Neuronal stem cell (in vitro differentiated cells): ENCODE measurements at regions not wholly inside any gene's neighbourhood (a gene's known extent, or its start where the extent isn't known, plus 50 kb on each side); places are given as distances from the start of the nearest gene placed in this dataset.
"Not testable (repeated sequence)": the region's sequence is repeated elsewhere in the genome, so short reads cannot be mapped to it uniquely, and the experiment has no call there.

Source experiments
- DNase-seq: peaks from one replicate; pipeline ENCODE4 v3.0.0-alpha.2; 2013; ENCODE audit warnings: low spot score
- H2AFZ ChIP-seq: one replicate; pipeline ENCODE4 v1.6.1; 2013; ENCODE audit warnings: mild to moderate bottlenecking, low read length, inconsistent platforms
- H2AK5ac ChIP-seq: 2 replicates; pipeline ENCODE4 v1.6.1; 2013; ENCODE audit warnings: low read depth, mild to moderate bottlenecking, inconsistent platforms, low read length, moderate library complexity, mixed read lengths
- H2BK120ac ChIP-seq: 2 replicates; pipeline ENCODE4 v1.6.1; 2013; ENCODE audit warnings: low read depth, mild to moderate bottlenecking, inconsistent platforms, low read length, moderate library complexity, mixed read lengths
- H2BK12ac ChIP-seq: one replicate; pipeline ENCODE4 v1.6.1; 2013; ENCODE audit warnings: low read length, inconsistent platforms
- H2BK15ac ChIP-seq: 2 replicates; pipeline ENCODE4 v1.6.1; 2013; ENCODE audit warnings: mild to moderate bottlenecking, low read length, inconsistent platforms, mixed read lengths
- H2BK5ac ChIP-seq: one replicate; pipeline ENCODE4 v1.6.1; 2013; ENCODE audit warnings: inconsistent platforms, mild to moderate bottlenecking, low read length, moderate library complexity
- H3K14ac ChIP-seq: one replicate; pipeline ENCODE4 v1.6.1; 2013; ENCODE audit warnings: low read length, inconsistent platforms
- H3K18ac ChIP-seq: 2 replicates; pipeline ENCODE4 v1.6.1; 2013; ENCODE audit warnings: low read length, inconsistent platforms
- H3K23ac ChIP-seq: 2 replicates; pipeline ENCODE4 v1.6.1; 2013; ENCODE audit warnings: low read depth, mild to moderate bottlenecking, mixed read lengths, low read length, inconsistent platforms; ENCODE audit not compliant: poor library complexity
- H3K27ac ChIP-seq: replicated peaks from 3 replicates; pipeline ENCODE4 v1.5.1; 2013; ENCODE audit warnings: low read length, inconsistent platforms
- H3K27me3 ChIP-seq, 3 experiments: 2 replicates each; pipeline ENCODE4 v1.6.1; 2013; ENCODE audit warnings: low read length in 3 of 3, mild to moderate bottlenecking in 2 of 3, inconsistent platforms in 1 of 3, low read depth in 1 of 3, mixed read lengths in 1 of 3, moderate library complexity in 1 of 3; ENCODE audit not compliant: control insufficient read depth in 3 of 3, insufficient read depth in 3 of 3
- H3K36me3 ChIP-seq, 2 donors: replicated peaks in 1 of 2; 2 replicates each; pipeline ENCODE4 v1.6.1; 2013; ENCODE audit warnings: low read length in 2 of 2; ENCODE audit not compliant: control insufficient read depth in 2 of 2, insufficient read depth in 2 of 2
- H3K4ac ChIP-seq: 2 replicates; pipeline ENCODE4 v1.6.1; 2013; ENCODE audit warnings: inconsistent platforms, mild to moderate bottlenecking, low read length, moderate library complexity
- H3K4me1 ChIP-seq, 2 donors: 1 replicate in 1 of 2; 2 replicates in 1 of 2; pipeline ENCODE4 v1.6.1; 2013; ENCODE audit warnings: low read length in 2 of 2, low read depth in 1 of 2; ENCODE audit not compliant: control insufficient read depth in 2 of 2, insufficient read depth in 1 of 2
- H3K4me2 ChIP-seq: one replicate; pipeline ENCODE4 v1.6.1; 2013; ENCODE audit warnings: mild to moderate bottlenecking, low read length, inconsistent platforms; ENCODE audit not compliant: insufficient read depth, poor library complexity, severe bottlenecking
- H3K4me3 ChIP-seq, 2 donors: 2 replicates each; pipeline ENCODE4 v1.5.1; 2013; ENCODE audit warnings: low read length in 2 of 2, mild to moderate bottlenecking in 2 of 2, inconsistent platforms in 1 of 2, moderate library complexity in 1 of 2
- H3K79me1 ChIP-seq: one replicate; pipeline ENCODE4 v1.6.1; 2013; ENCODE audit warnings: low read depth, mild to moderate bottlenecking, inconsistent platforms, low read length, moderate library complexity
- H3K9ac ChIP-seq: one replicate; pipeline ENCODE4 v1.6.1; 2013; ENCODE audit warnings: mild to moderate bottlenecking, low read depth, low read length, inconsistent platforms; ENCODE audit not compliant: poor library complexity
- H3K9me3 ChIP-seq, 2 donors: replicated peaks in 1 of 2; 2 replicates each; pipeline versions ENCODE3 to v1.6.1; 2013; ENCODE audit warnings: low read length in 2 of 2, mild to moderate bottlenecking in 2 of 2, inconsistent platforms in 1 of 2, low read depth in 1 of 2, mixed read lengths in 1 of 2, moderate library complexity in 1 of 2; ENCODE audit not compliant: control insufficient read depth in 2 of 2, insufficient read depth in 1 of 2
- H4K8ac ChIP-seq: one replicate; pipeline ENCODE4 v1.6.1; 2013; ENCODE audit warnings: low read depth, mild to moderate bottlenecking, inconsistent platforms, low read length, moderate library complexity
- H4K91ac ChIP-seq: one replicate; pipeline ENCODE4 v1.6.1; 2013; ENCODE audit warnings: low read length, low read depth, mild to moderate bottlenecking, inconsistent platforms; ENCODE audit not compliant: poor library complexity
- WGBS, 2 donors: extraction: QIAGEN DNeasy Blood & Tissue Kit; methylation state at CpG; one replicate each; pipeline ENCODE4 v1.1.7; 2013; ENCODE audit warnings: missing lambda C conversion rate in 2 of 2, mixed read lengths in 1 of 2; ENCODE audit not compliant: insufficient read length in 2 of 2, insufficient replicate concordance in 1 of 2; ENCODE audit errors: extremely low coverage in 2 of 2; 5-methylcytosine and 5-hydroxymethylcytosine counted together

DNA sequence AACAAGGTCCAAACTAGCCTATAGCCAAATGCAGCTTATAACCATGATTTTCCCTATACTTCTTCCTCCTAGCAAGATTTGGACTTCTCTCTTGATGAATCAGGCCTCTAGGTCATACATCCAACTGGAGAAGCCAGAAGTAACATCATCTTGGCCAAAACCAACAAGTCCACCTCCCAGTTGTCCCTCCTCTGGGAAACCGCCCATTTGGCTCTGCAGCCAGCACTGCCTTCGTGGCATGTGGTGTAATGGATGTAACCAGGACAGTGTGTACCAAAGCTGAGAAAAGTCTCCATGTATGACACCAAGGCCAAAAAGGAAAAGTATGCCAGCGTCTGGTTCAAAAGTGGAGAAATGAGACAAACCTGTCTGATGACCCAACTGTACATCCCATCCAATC lies 59.3 kb upstream of the VASH1 start:
- Histone ChIP-seq H4K91ac (no peak overlapping the region), H3K18ac (no peak overlapping the region), H3K27ac (no peak overlapping the region), H2AK5ac (no peak overlapping the region), H2BK12ac (no peak overlapping the region), H4K8ac (no peak overlapping the region), H3K4me2 (no peak overlapping the region), H3K79me1 (no peaks in the 10 kb centered on the region), H2BK120ac (no peak overlapping the region), H3K9ac (no peak overlapping the region), H3K36me3 (no peaks in the 10 kb centered on the region), H2BK15ac (no peak overlapping the region), H2AFZ (no peak overlapping the region), H3K4ac (no peak overlapping the region), H3K9me3 (peaks cover 0 to 1% of the 10 kb centered on the region in 2 donors), H3K4me1 (no peaks in the 10 kb centered on the region), H3K4me3 (no peak overlapping the region), H2BK5ac (no peak overlapping the region), H3K14ac (no peak overlapping the region), H3K23ac (no peak overlapping the region), H3K27me3 (no peaks in the 10 kb centered on the region)
- no CpG with 5 or more reads among the region's 3 CpGs for WGBS, 2 donors
- DNase-seq, result no peak

DNA sequence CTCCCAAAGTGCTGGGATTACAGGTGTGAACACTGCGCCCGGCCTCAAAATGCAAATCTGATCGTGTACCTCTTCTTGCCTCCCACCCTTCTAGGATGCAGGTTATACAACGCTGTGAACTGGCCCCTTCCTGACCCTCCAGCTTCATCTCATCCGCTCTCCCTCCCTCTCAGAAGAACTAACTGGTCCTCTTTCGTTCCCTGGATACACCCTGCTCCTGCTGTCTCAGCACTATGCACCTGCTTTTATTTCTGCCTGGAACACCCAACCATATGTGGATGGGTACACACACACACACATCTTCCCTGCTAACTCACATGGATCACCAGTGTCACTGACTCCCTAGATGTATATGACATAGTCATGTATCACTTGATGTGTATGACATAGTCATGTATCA lies 56.1 kb upstream of the VASH1 start:
- no peaks in the 10 kb centered on the region for H3K27me3 ChIP-seq
- H3K18ac ChIP-seq, result no peak overlapping the region
- no peak overlapping the region for H3K4ac ChIP-seq
- no peak overlapping the region for H2AFZ ChIP-seq
- no peak overlapping the region for H4K8ac ChIP-seq
- H3K4me2 ChIP-seq, result no peak overlapping the region
- DNase-seq, result no peak
- H3K4me3 ChIP-seq, result no peak overlapping the region
- H3K4me1 ChIP-seq, result no peaks in the 10 kb centered on the region
- peaks cover 0 to 1% of the 10 kb centered on the region in 2 donors for H3K9me3 ChIP-seq
- H3K27ac ChIP-seq, result no peak overlapping the region
- H3K36me3 ChIP-seq, result no peaks in the 10 kb centered on the region
- H3K79me1 ChIP-seq, result no peaks in the 10 kb centered on the region
- no peak overlapping the region for H4K91ac ChIP-seq
- no CpG with 5 or more reads among the region's 6 CpGs for WGBS, 2 donors
- no peak overlapping the region for H3K9ac ChIP-seq
- no peak overlapping the region for H2BK120ac ChIP-seq
- H2BK15ac ChIP-seq, result no peak overlapping the region
- no peak overlapping the region for H2AK5ac ChIP-seq
- no peak overlapping the region for H2BK5ac ChIP-seq
- H3K23ac ChIP-seq, result no peak overlapping the region
- H2BK12ac ChIP-seq, result no peak overlapping the region
- H3K14ac ChIP-seq, result no peak overlapping the region

DNA sequence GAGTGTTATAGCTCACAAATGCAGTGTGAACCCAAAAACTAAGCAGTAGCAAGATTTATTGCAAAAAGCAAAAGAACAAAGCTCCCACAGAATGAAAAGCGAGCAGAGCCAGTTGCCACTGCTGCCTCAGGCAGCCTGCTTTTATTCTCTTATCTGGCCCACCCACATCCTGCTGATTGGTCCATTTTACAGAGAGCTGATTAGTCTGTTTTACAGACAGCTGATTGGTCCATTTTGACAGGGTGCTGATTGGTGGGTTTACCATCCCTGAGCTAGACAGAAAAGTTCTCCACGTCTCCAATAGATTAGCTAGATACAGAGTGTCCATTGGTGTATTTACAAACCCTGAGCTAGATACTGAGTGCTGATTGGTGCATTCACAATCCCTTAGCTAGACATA lies 55.1 kb upstream of the VASH1 start:
- H4K91ac ChIP-seq, H2BK5ac ChIP-seq, H2BK15ac ChIP-seq, H3K79me1 ChIP-seq, DNase-seq, H3K36me3 ChIP-seq, H4K8ac ChIP-seq, H3K14ac ChIP-seq, H3K18ac ChIP-seq, H3K9me3 ChIP-seq, H3K23ac ChIP-seq, H3K9ac ChIP-seq, H3K27ac ChIP-seq, H3K4me2 ChIP-seq, H3K4me3 ChIP-seq, H2AK5ac ChIP-seq, H3K4me1 ChIP-seq, H3K27me3 ChIP-seq, H2BK120ac ChIP-seq, H2BK12ac ChIP-seq, H3K4ac ChIP-seq: not testable (repeated sequence)
- peak overlapping the region; percentile 70 for H2AFZ ChIP-seq
- WGBS, 2 donors, result no CpG with 5 or more reads among the region's 2 CpGs

DNA sequence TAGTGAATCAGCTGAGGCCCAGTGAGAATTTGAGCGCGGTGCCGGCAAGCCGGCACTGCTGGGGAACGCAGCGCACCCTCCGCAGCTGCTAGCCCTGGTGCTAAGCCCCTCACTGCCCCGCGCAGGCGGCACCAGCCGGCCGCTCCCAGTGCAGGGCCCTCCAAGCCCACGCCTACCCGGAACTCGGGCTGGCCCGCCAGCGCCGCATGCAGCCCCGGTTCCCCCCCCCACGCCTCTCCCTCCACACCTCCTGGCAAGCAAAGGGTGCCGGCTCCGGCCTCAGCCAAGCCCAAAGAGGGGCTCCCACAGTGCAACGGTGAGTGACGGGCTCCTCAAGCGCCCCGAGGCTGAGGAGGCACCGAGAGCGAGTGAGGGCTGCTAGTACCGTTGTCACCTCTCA lies 54.5 kb upstream of the VASH1 start:
- no peaks in the 10 kb centered on the region for H3K79me1 ChIP-seq
- H3K18ac ChIP-seq, result no peak overlapping the region
- no peak overlapping the region for H2AK5ac ChIP-seq
- no peaks in the 10 kb centered on the region for H3K27me3 ChIP-seq
- H2BK120ac ChIP-seq, result no peak overlapping the region
- H2BK12ac ChIP-seq, result peak overlapping the region; percentile 11
- H3K36me3 ChIP-seq, result no peaks in the 10 kb centered on the region
- no peak overlapping the region for H3K9ac ChIP-seq
- no peak for DNase-seq
- no peak overlapping the region for H2BK15ac ChIP-seq
- no peak overlapping the region for H3K27ac ChIP-seq
- no peak overlapping the region for H2BK5ac ChIP-seq
- H3K4me2 ChIP-seq, result no peak overlapping the region
- no peak overlapping the region for H3K4me3 ChIP-seq
- WGBS, 2 donors, result no CpG with 5 or more reads among the region's 29 CpGs
- no peak overlapping the region for H4K8ac ChIP-seq
- H4K91ac ChIP-seq, result no peak overlapping the region
- no peak overlapping the region for H3K23ac ChIP-seq
- H3K9me3 ChIP-seq, result peaks cover 0 to 1% of the 10 kb centered on the region in 2 donors
- no peaks in the 10 kb centered on the region for H3K4me1 ChIP-seq
- H3K14ac ChIP-seq, result no peak overlapping the region
- no peak overlapping the region for H2AFZ ChIP-seq
- no peak overlapping the region for H3K4ac ChIP-seq
